Hepatocyte (in vitro differentiated cells): ENCODE measurements at regions not wholly inside any gene's neighbourhood (a gene's known extent, or its start where the extent isn't known, plus 50 kb on each side); places are given as distances from the start of the nearest gene placed in this dataset.

Experiments
- DNase-seq: peaks from one replicate; pipeline ENCODE4 v3.0.0-alpha.2; 2016; ENCODE audit warnings: low spot score
- H2AFZ ChIP-seq: fragments of 200-600 bp; sonication (generic); 2 replicates; pipeline ENCODE4 v1.6.0; 2016; ENCODE audit warnings: antibody characterized with exemption, mild to moderate bottlenecking
- H3K27ac ChIP-seq: fragments of 200-600 bp; sonication (generic); 2 replicates; pipeline ENCODE4 v1.5.1; 2016; ENCODE audit warnings: mild to moderate bottlenecking
- H3K27me3 ChIP-seq: fragments of 200-600 bp; sonication (generic); 2 replicates; pipeline ENCODE4 v1.6.1; 2016
- H3K36me3 ChIP-seq: fragments of 200-600 bp; sonication (generic); replicated peaks from 2 replicates; pipeline ENCODE4 v1.5.1; 2016; ENCODE audit warnings: low read depth; ENCODE audit not compliant: insufficient read depth
- H3K4me1 ChIP-seq: fragments of 200-600 bp; sonication (generic); 2 replicates; pipeline ENCODE4 v1.5.1; 2016; ENCODE audit warnings: mild to moderate bottlenecking, moderate library complexity; ENCODE audit not compliant: insufficient read depth
- H3K4me2 ChIP-seq: fragments of 200-600 bp; sonication (generic); 2 replicates; pipeline ENCODE4 v1.6.0; 2016
- H3K4me3 ChIP-seq: fragments of 200-600 bp; sonication (generic); 2 replicates; pipeline ENCODE4 v1.5.1; 2016; ENCODE audit warnings: mild to moderate bottlenecking
- H3K79me2 ChIP-seq: fragments of 200-600 bp; sonication (generic); 2 replicates; pipeline ENCODE4 v1.6.0; 2017; ENCODE audit warnings: mild to moderate bottlenecking
- H3K9me2 ChIP-seq: fragments of 200-600 bp; sonication (generic); replicated peaks from 2 replicates; pipeline ENCODE4 v1.6.0; 2017; ENCODE audit warnings: mild to moderate bottlenecking; ENCODE audit not compliant: insufficient read depth
- H3K9me3 ChIP-seq: fragments of 200-600 bp; sonication (generic); 2 replicates; pipeline ENCODE4 v1.5.1; 2016; ENCODE audit warnings: low read depth, mild to moderate bottlenecking
- H4K20me1 ChIP-seq: fragments of 200-600 bp; sonication (generic); 2 replicates; pipeline ENCODE4 v1.6.0; 2016; ENCODE audit warnings: mild to moderate bottlenecking; ENCODE audit not compliant: insufficient read depth, poor library complexity, severe bottlenecking
- CTCF ChIP-seq: fragments of 200-600 bp; sonication (generic); IDR thresholded peaks from 2 replicates; pipeline ENCODE4 v1.5.1; 2016; ENCODE audit warnings: antibody characterized with exemption, mild to moderate bottlenecking; ENCODE audit not compliant: poor library complexity
- EZH2 ChIP-seq: fragments of 200-600 bp; sonication (generic); IDR thresholded peaks from 2 replicates; pipeline ENCODE4 v1.6.1; 2016; ENCODE audit warnings: antibody characterized with exemption, mild to moderate bottlenecking, borderline replicate concordance
- EZH2phosphoT487 ChIP-seq: fragments of 200-600 bp; sonication (generic); IDR thresholded peaks from one replicate; pipeline ENCODE4 v1.6.1; 2018; ENCODE audit warnings: antibody characterized with exemption, mild to moderate bottlenecking, low read depth, moderate library complexity; ENCODE audit not compliant: unreplicated experiment, severe bottlenecking
- WGBS: methylation state at CpG from one replicate; pipeline ENCODE4 v1.1.6; 2016; ENCODE audit warnings: low lambda C conversion rate; ENCODE audit errors: missing lambda C conversion rate; 5-methylcytosine and 5-hydroxymethylcytosine counted together

DNA sequence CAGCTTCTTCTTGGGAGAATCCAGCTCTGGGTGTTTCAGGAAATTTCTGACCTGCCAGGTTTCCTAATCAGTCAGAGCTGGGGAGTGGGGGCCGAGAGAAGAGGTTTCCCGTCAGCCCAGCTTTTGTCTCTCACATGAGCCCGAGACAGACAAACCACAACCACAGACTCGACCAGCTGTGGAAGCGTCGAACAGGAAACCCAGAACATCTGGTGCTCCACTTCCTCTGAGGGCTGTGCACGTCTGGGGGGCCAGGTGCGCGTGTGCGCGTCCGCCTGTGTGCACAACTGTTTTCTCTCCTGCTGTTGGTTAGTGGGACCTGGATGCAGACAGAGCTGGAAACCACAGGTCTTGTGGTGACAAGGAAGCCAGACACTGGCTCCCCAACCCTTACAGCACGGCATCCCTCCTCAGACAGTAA, 113.0 kb upstream of the SLC25A33 start:
- TF ChIP-seq EZH2phosphoT487, result no peak
- no peak for TF ChIP-seq CTCF
- no peak for TF ChIP-seq EZH2
- no peak overlapping the region for H3K27ac ChIP-seq
- no peaks in the 10 kb centered on the region for H3K9me2 ChIP-seq
- WGBS, result 80% methylated on average over 12 of the region's 13 CpGs
- H3K4me1 ChIP-seq, result peaks cover 13% of the 10 kb centered on the region
- no peak overlapping the region for H3K4me2 ChIP-seq
- H3K79me2 ChIP-seq, result no peaks in the 10 kb centered on the region
- no peak overlapping the region for H3K4me3 ChIP-seq
- no peaks in the 10 kb centered on the region for H3K36me3 ChIP-seq
- no peak overlapping the region for H2AFZ ChIP-seq
- no peaks in the 10 kb centered on the region for H3K27me3 ChIP-seq
- no peaks in the 10 kb centered on the region for H3K9me3 ChIP-seq
- no peak for DNase-seq
- H4K20me1 ChIP-seq, result no peaks in the 10 kb centered on the region

DNA sequence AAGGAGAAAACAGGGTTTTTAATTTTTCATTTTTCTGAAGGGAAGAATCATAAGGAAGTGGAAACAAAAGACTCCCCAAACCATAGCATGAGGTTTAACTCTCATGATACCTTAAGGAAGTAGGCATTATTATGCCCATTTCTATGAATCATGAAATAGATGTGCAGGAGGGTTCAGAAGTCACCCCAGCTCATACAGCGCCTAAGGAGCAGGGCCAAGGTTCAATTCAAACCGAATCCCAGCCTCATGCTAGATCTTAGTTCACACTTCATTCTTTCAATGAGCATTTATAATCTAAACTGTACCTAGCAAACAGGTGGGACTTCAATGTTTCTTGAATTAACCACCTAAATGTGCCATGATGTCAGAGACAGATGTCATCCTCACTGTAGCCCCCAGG, 111.9 kb upstream of the SLC25A33 start:
- Histone ChIP-seq H3K36me3 (no peaks in the 10 kb centered on the region), H3K4me3 (no peak overlapping the region), H3K79me2 (no peaks in the 10 kb centered on the region), H3K4me2 (no peak overlapping the region), H3K4me1 (peaks cover 13% of the 10 kb centered on the region), H3K27ac (no peak overlapping the region), H4K20me1 (no peaks in the 10 kb centered on the region), H2AFZ (no peak overlapping the region), H3K27me3 (no peaks in the 10 kb centered on the region), H3K9me2 (no peaks in the 10 kb centered on the region), H3K9me3 (no peaks in the 10 kb centered on the region)
- DNase-seq, result no peak
- TF ChIP-seq CTCF (no peak), EZH2 (no peak), EZH2phosphoT487 (no peak)
- 86% methylated on average over 2 of the region's 2 CpGs for WGBS

DNA sequence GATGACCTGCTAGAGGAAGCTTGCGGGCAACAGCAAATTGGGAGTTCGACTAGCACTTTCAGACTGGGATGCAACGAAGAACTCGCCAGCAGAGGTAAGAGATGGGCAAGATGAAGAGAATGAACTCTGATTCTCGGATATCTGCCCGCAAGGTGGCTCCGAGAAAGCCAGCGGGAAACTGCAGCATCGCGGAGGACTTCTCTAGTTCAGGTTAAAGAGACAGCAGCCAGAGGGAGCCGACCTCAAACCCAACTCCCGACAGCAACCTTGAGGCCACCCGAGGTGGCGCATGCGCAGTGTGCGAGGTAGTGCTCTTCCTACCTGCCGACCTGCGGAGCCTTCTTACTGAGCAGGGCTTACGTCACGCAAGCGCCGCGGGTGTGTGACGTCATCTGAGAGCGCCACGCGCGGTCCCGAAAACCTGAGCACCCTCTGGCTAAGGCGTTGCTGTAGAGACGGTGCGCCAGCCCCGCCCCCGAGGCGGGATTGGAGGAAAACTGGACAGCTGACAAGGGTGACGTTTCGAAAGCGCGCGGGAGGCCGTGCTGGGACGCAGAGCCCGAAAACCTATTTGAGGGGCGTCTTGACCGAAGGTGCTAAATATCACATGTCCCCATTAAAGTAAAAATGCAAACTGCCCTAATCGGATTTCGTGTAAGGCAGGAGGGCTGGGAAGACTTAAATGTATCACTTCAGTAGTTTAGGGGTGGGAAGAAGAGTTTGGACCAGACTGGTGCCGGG, 110.5 kb upstream of the SLC25A33 start:
- no peaks in the 10 kb centered on the region for H3K9me2 ChIP-seq
- WGBS, result 4% methylated on average over 48 of the region's 48 CpGs
- H3K9me3 ChIP-seq, result no peaks in the 10 kb centered on the region
- no peaks in the 10 kb centered on the region for H3K79me2 ChIP-seq
- H3K4me3 ChIP-seq, result peak overlapping the region; percentile 35
- no peak for TF ChIP-seq EZH2phosphoT487
- TF ChIP-seq CTCF, result peak; percentile 30
- H3K4me2 ChIP-seq, result peak overlapping the region; percentile 75
- H3K4me1 ChIP-seq, result peaks cover 13% of the 10 kb centered on the region
- H4K20me1 ChIP-seq, result no peaks in the 10 kb centered on the region
- H3K27ac ChIP-seq, result peak overlapping the region; percentile 71
- H2AFZ ChIP-seq, result peak overlapping the region; percentile 80
- peak; percentile 99 for DNase-seq
- H3K36me3 ChIP-seq, result no peaks in the 10 kb centered on the region
- no peaks in the 10 kb centered on the region for H3K27me3 ChIP-seq

DNA sequence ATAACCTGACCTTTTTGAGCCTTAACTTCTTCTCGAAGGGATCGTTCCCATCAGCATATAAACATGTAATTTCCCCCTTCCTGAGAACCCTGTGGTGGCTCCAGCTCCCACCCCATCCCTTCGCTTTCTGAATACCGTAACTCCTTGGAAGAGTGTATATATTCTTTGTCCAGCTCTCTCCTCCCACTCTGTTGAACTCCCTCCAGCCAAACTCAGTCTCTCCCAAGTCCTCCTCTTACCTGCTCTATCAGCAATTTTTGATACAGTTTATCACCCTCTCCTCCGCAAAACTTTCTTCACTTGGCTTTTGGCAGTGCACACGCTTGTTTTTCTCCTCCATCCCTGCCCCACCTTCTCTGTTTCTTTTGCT, 109.9 kb upstream of the SLC25A33 start:
- H3K27me3 ChIP-seq, result no peaks in the 10 kb centered on the region
- H3K4me2 ChIP-seq, result peak overlapping the region; percentile 75
- peak overlapping the region; percentile 43 for H2AFZ ChIP-seq
- H3K9me3 ChIP-seq, result no peaks in the 10 kb centered on the region
- no peak for DNase-seq
- H3K9me2 ChIP-seq, result no peaks in the 10 kb centered on the region
- peak overlapping the region; percentile 71 for H3K27ac ChIP-seq
- no peaks in the 10 kb centered on the region for H4K20me1 ChIP-seq
- peaks cover 17% of the 10 kb centered on the region for H3K4me1 ChIP-seq
- H3K4me3 ChIP-seq, result peak overlapping the region; percentile 35
- 67% methylated on average over 6 of the region's 6 CpGs for WGBS
- H3K36me3 ChIP-seq, result no peaks in the 10 kb centered on the region
- no peaks in the 10 kb centered on the region for H3K79me2 ChIP-seq
- TF ChIP-seq CTCF (no peak), EZH2phosphoT487 (no peak), EZH2 (no peak)
